ENCODE measurements at regions not wholly inside any gene's neighbourhood (a gene's known extent, or its start where the extent isn't known, plus 50 kb on each side); places are given as distances from the start of the nearest gene placed in this dataset.

DNA sequence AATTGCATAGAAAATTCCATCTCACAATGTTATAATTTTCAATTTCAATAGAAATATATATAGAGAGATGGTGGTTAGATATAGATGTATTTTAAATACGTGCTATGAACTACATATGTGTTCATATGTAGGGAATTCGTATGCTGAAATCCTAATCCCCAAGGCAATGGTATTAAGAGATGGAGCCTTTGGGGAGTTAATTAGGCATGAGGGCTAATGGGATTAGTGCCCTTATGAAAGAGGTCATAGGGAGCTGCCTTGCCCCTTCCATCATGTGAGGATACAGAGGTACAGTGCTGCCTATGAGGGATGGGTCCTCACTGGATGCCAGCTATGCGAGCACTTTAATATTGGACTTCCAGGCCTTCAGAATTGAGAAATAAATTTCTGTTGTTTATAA lies 79.6 kb upstream of the CCDC54 start:
- no peak overlapping the region for H3K4me3 ChIP-seq (ENCODE audit: insufficient read length, low read depth)
- H3K4me1 ChIP-seq (ENCODE audit: insufficient read depth, insufficient read length), result no peaks in the 10 kb centered on the region
- H3K27me3 ChIP-seq (ENCODE audit: insufficient read depth, insufficient read length), result no peaks in the 10 kb centered on the region
- no peaks in the 10 kb centered on the region for H3K36me3 ChIP-seq (ENCODE audit: insufficient read depth, insufficient read length, low read length)
- H3K9me3 ChIP-seq (ENCODE audit: insufficient read depth, low read length), result peaks cover 14% of the 10 kb centered on the region; the same call in 1 of the 2 replicates
- no peak for TF ChIP-seq ZNF274 (IDR thresholded peaks at IDR 0.05; ENCODE audit: low read depth, low read length)
- TF ChIP-seq SUZ12 (IDR thresholded peaks at IDR 0.05; ENCODE audit: extremely low read depth, insufficient read depth, insufficient read length), result no peak
- TF ChIP-seq YY1 (IDR thresholded peaks at IDR 0.05; ENCODE audit: insufficient read depth, insufficient read length), result no peak
- no peak for DNase-seq (ENCODE audit: low read depth, low spot score)
- H3K9ac ChIP-seq (ENCODE audit: insufficient read length, low read depth), result no peak overlapping the region

DNA sequence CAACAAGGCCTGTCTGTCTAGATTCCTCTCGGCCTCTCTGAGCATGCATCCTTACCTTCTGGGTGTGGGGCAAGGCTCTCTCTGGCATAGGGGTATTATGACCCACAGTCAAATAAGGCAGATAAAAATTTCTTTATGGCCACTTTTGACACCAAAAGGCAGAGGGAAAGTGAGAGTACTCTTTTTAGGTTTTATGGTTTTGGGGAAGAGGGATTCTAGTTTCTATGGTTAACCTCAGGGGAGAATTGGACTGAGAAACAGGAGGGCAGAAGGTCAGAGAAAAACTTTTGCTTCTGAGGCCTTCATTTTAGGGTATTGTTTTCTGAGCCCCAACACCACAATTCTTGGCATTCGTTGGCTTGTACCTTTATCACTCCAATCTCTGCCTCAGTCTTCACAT lies 70.0 kb upstream of the CCDC54 start:
- H3K9me3 ChIP-seq (ENCODE audit: insufficient read depth, low read length), result no peaks in the 10 kb centered on the region
- H3K4me1 ChIP-seq (ENCODE audit: insufficient read depth, insufficient read length), result peaks cover 4% of the 10 kb centered on the region
- H3K9ac ChIP-seq (ENCODE audit: insufficient read length, low read depth), result no peak overlapping the region
- H3K36me3 ChIP-seq (ENCODE audit: insufficient read depth, insufficient read length, low read length), result no peaks in the 10 kb centered on the region
- H3K4me3 ChIP-seq (ENCODE audit: insufficient read length, low read depth), result no peak overlapping the region
- no peak for DNase-seq (ENCODE audit: low read depth, low spot score)
- TF ChIP-seq SUZ12 (IDR thresholded peaks at IDR 0.05; ENCODE audit: extremely low read depth, insufficient read depth, insufficient read length), result no peak
- H3K27me3 ChIP-seq (ENCODE audit: insufficient read depth, insufficient read length), result peaks cover 3% of the 10 kb centered on the region

DNA sequence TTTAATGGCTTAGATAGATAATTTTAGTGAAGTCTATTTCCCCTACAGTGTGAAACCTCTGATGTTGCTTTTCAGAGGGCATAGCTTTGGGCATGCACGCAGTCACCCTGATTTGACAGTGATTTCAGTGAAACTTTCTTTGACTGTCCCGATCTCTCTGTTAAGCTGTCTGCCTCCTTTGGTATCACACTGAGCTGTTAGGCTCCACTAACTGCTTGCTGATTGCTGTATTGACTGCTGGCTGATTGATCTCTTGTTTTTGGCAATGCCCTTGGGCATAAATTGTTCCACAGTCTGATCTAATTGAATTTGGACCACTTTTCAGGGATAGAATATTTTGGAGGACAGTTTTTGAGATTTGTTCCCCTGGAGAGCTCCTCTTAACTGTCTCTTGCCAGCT lies 68.5 kb upstream of the CCDC54 start:
- H3K27me3 ChIP-seq (ENCODE audit: insufficient read depth, insufficient read length), result peaks cover 3% of the 10 kb centered on the region
- DNase-seq (ENCODE audit: low read depth, low spot score), result peak; percentile 28
- no peak overlapping the region for H3K4me3 ChIP-seq (ENCODE audit: insufficient read length, low read depth)
- no peak overlapping the region for H3K9ac ChIP-seq (ENCODE audit: insufficient read length, low read depth)
- TF ChIP-seq ZNF274 (IDR thresholded peaks at IDR 0.05; ENCODE audit: low read depth, low read length) (no peak), SUZ12 (IDR thresholded peaks at IDR 0.05; ENCODE audit: extremely low read depth, insufficient read depth, insufficient read length) (no peak), YY1 (IDR thresholded peaks at IDR 0.05; ENCODE audit: insufficient read depth, insufficient read length) (no peak)
- H3K9me3 ChIP-seq (ENCODE audit: insufficient read depth, low read length), result no peaks in the 10 kb centered on the region
- no peaks in the 10 kb centered on the region for H3K36me3 ChIP-seq (ENCODE audit: insufficient read depth, insufficient read length, low read length)
- peaks cover 4% of the 10 kb centered on the region for H3K4me1 ChIP-seq (ENCODE audit: insufficient read depth, insufficient read length)

DNA sequence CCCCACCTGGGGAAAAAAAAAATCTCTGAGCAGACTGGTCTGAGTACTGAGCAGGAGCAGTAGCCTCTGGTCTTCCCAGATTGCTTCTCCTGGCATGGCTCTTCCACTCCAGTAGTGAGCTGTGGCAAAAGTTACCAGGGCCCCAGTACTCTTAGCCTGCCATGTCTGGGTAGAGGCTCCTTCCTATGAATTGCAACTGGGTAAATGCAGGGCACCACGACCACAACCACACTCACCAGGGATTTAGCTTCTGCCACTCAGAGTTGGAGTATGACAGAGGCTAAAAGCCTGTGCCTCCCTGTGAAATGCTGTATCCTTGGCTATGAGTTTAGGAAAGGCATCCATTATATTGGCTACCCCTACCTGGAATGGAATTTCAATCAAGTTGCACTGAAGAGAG lies 67.9 kb upstream of the CCDC54 start:
- no peak for DNase-seq (ENCODE audit: low read depth, low spot score)
- H3K27me3 ChIP-seq (ENCODE audit: insufficient read depth, insufficient read length), result peaks cover 3% of the 10 kb centered on the region
- TF ChIP-seq SUZ12 (IDR thresholded peaks at IDR 0.05; ENCODE audit: extremely low read depth, insufficient read depth, insufficient read length) (no peak), ZNF274 (IDR thresholded peaks at IDR 0.05; ENCODE audit: low read depth, low read length) (no peak), YY1 (IDR thresholded peaks at IDR 0.05; ENCODE audit: insufficient read depth, insufficient read length) (no peak)
- no peaks in the 10 kb centered on the region for H3K36me3 ChIP-seq (ENCODE audit: insufficient read depth, insufficient read length, low read length)
- H3K9me3 ChIP-seq (ENCODE audit: insufficient read depth, low read length), result no peaks in the 10 kb centered on the region
- H3K4me3 ChIP-seq (ENCODE audit: insufficient read length, low read depth), result no peak overlapping the region
- peaks cover 4% of the 10 kb centered on the region for H3K4me1 ChIP-seq (ENCODE audit: insufficient read depth, insufficient read length)
- H3K9ac ChIP-seq (ENCODE audit: insufficient read length, low read depth), result no peak overlapping the region

DNA sequence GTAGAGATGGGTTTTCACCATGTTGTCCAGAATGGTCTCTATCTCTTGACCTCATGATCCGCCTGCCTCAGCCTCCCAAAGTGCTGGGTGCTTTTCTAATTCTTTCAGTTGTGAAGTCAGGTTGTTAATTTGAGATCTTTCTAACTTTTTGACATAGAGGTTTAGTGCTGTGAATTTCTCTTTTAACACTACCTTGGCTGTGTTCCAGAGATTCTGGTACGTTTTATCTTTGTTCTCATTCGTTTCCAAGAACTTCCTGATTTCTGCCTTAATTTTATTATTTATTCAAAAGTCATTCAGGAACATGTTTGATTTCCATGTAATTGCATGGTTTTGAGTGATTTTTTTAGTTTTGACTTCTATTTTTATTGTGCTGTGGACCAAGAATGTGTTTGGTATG lies 63.5 kb upstream of the CCDC54 start:
- Histone ChIP-seq H3K4me1 (ENCODE audit: insufficient read depth, insufficient read length) (peaks cover 4% of the 10 kb centered on the region), H3K36me3 (ENCODE audit: insufficient read depth, insufficient read length, low read length) (no peaks in the 10 kb centered on the region), H3K27me3 (ENCODE audit: insufficient read depth, insufficient read length) (no peaks in the 10 kb centered on the region), H3K4me3 (ENCODE audit: insufficient read length, low read depth) (no peak overlapping the region), H3K9ac (ENCODE audit: insufficient read length, low read depth) (no peak overlapping the region), H3K9me3 (ENCODE audit: insufficient read depth, low read length) (no peaks in the 10 kb centered on the region)
- TF ChIP-seq SUZ12 (IDR thresholded peaks at IDR 0.05; ENCODE audit: extremely low read depth, insufficient read depth, insufficient read length), result no peak
- TF ChIP-seq ZNF274 (IDR thresholded peaks at IDR 0.05; ENCODE audit: low read depth, low read length), result no peak
- TF ChIP-seq YY1 (IDR thresholded peaks at IDR 0.05; ENCODE audit: insufficient read depth, insufficient read length), result no peak
- no peak for DNase-seq (ENCODE audit: low read depth, low spot score)

DNA sequence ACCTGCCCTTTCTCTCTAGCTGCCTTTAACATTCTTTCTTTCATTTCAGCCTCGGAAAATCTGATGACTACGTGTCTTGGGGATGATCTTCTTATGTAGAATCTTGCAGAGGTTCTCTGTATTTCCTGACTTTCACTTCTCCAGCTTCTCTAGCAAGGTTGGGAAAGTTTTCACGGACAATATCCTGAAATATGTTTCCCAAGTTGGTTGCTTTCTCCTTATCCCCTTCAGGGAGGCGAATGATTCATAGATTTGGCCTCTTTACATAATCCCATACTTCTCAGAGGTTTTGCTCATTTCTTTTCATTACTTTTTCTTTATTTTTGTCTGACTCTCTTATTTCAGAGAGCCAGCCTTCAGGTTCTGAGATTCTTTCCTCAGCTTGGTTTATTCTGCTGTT lies 62.1 kb upstream of the CCDC54 start:
- no peak overlapping the region for H3K9ac ChIP-seq (ENCODE audit: insufficient read length, low read depth)
- H3K36me3 ChIP-seq (ENCODE audit: insufficient read depth, insufficient read length, low read length), result no peaks in the 10 kb centered on the region
- no peak for DNase-seq (ENCODE audit: low read depth, low spot score)
- no peaks in the 10 kb centered on the region for H3K9me3 ChIP-seq (ENCODE audit: insufficient read depth, low read length)
- H3K4me1 ChIP-seq (ENCODE audit: insufficient read depth, insufficient read length), result no peaks in the 10 kb centered on the region
- no peak for TF ChIP-seq ZNF274 (IDR thresholded peaks at IDR 0.05; ENCODE audit: low read depth, low read length)
- TF ChIP-seq YY1 (IDR thresholded peaks at IDR 0.05; ENCODE audit: insufficient read depth, insufficient read length), result no peak
- no peak for TF ChIP-seq SUZ12 (IDR thresholded peaks at IDR 0.05; ENCODE audit: extremely low read depth, insufficient read depth, insufficient read length)
- no peaks in the 10 kb centered on the region for H3K27me3 ChIP-seq (ENCODE audit: insufficient read depth, insufficient read length)
- H3K4me3 ChIP-seq (ENCODE audit: insufficient read length, low read depth), result no peak overlapping the region

DNA sequence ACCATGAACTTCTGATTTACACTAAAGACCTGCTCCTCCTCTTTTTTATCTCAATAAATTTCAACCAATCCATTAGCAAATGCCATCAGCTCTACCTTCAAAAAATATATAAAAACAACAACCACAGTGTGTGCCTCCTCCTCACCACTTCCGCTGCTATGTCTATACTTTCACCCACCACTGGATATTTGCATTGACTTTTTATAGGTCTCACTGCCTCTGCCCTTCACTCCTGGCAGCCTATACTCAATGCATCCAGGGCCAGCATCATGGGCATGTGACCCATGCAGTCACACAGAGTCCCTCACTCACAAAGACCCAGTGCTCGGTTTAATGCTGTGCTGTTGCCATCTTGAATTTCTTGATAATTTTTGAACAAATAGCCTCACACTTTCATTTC lies 53.5 kb upstream of the CCDC54 start:
- Histone ChIP-seq H3K4me1 (ENCODE audit: insufficient read depth, insufficient read length) (no peaks in the 10 kb centered on the region), H3K27me3 (ENCODE audit: insufficient read depth, insufficient read length) (no peaks in the 10 kb centered on the region), H3K36me3 (ENCODE audit: insufficient read depth, insufficient read length, low read length) (no peaks in the 10 kb centered on the region), H3K9me3 (ENCODE audit: insufficient read depth, low read length) (no peaks in the 10 kb centered on the region), H3K4me3 (ENCODE audit: insufficient read length, low read depth) (no peak overlapping the region), H3K9ac (ENCODE audit: insufficient read length, low read depth) (no peak overlapping the region)
- TF ChIP-seq YY1 (IDR thresholded peaks at IDR 0.05; ENCODE audit: insufficient read depth, insufficient read length), result no peak
- no peak for TF ChIP-seq ZNF274 (IDR thresholded peaks at IDR 0.05; ENCODE audit: low read depth, low read length)
- no peak for TF ChIP-seq SUZ12 (IDR thresholded peaks at IDR 0.05; ENCODE audit: extremely low read depth, insufficient read depth, insufficient read length)
- DNase-seq (ENCODE audit: low read depth, low spot score), result no peak

DNA sequence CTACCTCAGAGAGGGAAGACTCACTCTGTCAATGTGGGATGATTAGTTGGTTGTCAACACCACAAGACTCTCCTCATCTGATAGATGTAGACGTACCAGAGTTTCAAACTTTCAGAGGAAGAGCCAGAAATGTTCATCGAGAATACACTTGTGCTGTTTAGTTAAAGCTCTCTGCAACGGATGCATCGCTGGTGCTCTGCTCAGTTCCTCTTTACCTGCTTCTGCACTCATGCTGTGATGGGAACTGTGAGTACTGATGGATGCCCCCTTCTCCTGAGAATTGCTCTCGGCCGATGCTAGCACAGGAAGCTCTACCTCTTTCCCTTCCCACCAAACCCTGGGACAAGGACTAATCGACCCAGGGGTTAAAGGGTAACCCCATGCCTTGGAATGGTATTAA lies 51.8 kb upstream of the CCDC54 start:
- Histone ChIP-seq H3K4me3 (ENCODE audit: insufficient read length, low read depth) (no peak overlapping the region), H3K36me3 (ENCODE audit: insufficient read depth, insufficient read length, low read length) (no peaks in the 10 kb centered on the region), H3K4me1 (ENCODE audit: insufficient read depth, insufficient read length) (no peaks in the 10 kb centered on the region), H3K9me3 (ENCODE audit: insufficient read depth, low read length) (no peaks in the 10 kb centered on the region), H3K27me3 (ENCODE audit: insufficient read depth, insufficient read length) (no peaks in the 10 kb centered on the region), H3K9ac (ENCODE audit: insufficient read length, low read depth) (no peak overlapping the region)
- TF ChIP-seq ZNF274 (IDR thresholded peaks at IDR 0.05; ENCODE audit: low read depth, low read length) (no peak), SUZ12 (IDR thresholded peaks at IDR 0.05; ENCODE audit: extremely low read depth, insufficient read depth, insufficient read length) (no peak), YY1 (IDR thresholded peaks at IDR 0.05; ENCODE audit: insufficient read depth, insufficient read length) (no peak)
- DNase-seq (ENCODE audit: low read depth, low spot score), result no peak
